Stimulated activated naive CD8-positive, alpha-beta T cell treated with anti-CD3 and anti-CD28 coated beads, Interleukin-15, Interleukin-2, amounts not matched to agents 100 ng/mL and 50 ng/mL, for 24 hours (primary cell): ENCODE measurements at regions not wholly inside any gene's neighbourhood (a gene's known extent, or its start where the extent isn't known, plus 50 kb on each side); places are given as distances from the start of the nearest gene placed in this dataset.

Source experiments
- H3K27ac Mint-ChIP-seq: one replicate; pipeline ENCODE4 v1.8.0; 2021; ENCODE audit warnings: mild to moderate bottlenecking, mixed read lengths
- H3K27me3 Mint-ChIP-seq: one replicate; pipeline ENCODE4 v1.8.0; 2021; ENCODE audit warnings: mixed read lengths
- H3K36me3 Mint-ChIP-seq: one replicate; pipeline ENCODE4 v1.8.0; 2021; ENCODE audit warnings: low read depth, mixed read lengths
- H3K4me1 Mint-ChIP-seq: one replicate; pipeline ENCODE4 v1.8.0; 2021; ENCODE audit warnings: low read depth, mixed read lengths
- H3K4me3 Mint-ChIP-seq: one replicate; pipeline ENCODE4 v1.8.0; 2021; ENCODE audit warnings: mild to moderate bottlenecking, mixed read lengths
- H3K9me3 Mint-ChIP-seq: one replicate; pipeline ENCODE4 v1.8.0; 2021; ENCODE audit warnings: mixed read lengths

- Mint-ChIP-seq H3K36me3 (no peaks in the 10 kb centered on the region), H3K27me3 (no peaks in the 10 kb centered on the region), H3K4me1 (no peaks in the 10 kb centered on the region), H3K4me3 (no peak overlapping the region), H3K9me3 (peaks cover 11% of the 10 kb centered on the region), H3K27ac (no peak overlapping the region)
These were observed 1212.6 kb downstream of the SLITRK5 start for GRCh38 chr13:88883741-88884140.

DNA sequence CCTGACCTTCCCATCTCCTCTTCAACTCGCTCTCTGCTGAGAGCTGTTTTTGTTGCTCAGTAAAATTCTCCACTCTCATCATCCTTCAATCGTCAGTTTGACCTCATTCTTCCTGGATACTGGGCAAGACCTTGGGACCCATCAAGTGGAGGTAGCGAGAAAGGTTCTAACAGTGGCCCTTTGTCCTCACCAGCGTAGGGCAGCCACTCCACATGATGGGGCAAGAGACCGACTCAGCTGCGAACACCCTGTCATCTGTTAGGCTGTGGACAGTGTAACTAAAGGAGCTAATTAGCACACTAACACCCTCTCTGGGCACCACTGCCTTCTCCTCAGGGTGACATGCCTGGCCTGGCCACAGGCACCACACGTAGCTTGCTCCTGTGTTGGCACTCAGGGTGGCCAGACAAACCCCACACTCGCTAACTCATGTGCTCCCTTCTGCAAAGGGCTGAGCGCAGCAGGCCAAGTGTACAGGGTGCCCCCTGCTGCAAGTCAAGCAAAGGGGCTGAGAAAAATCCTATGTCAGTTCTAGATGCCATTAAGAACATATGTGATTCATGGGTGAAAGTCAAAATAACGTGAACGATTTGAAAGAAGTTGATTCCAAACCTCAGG lies 1216.0 kb downstream of the SLITRK5 start:
- Mint-ChIP-seq H3K9me3 (no peaks in the 10 kb centered on the region), H3K4me1 (no peaks in the 10 kb centered on the region), H3K27ac (no peak overlapping the region), H3K36me3 (no peaks in the 10 kb centered on the region), H3K4me3 (no peak overlapping the region), H3K27me3 (no peaks in the 10 kb centered on the region)

DNA sequence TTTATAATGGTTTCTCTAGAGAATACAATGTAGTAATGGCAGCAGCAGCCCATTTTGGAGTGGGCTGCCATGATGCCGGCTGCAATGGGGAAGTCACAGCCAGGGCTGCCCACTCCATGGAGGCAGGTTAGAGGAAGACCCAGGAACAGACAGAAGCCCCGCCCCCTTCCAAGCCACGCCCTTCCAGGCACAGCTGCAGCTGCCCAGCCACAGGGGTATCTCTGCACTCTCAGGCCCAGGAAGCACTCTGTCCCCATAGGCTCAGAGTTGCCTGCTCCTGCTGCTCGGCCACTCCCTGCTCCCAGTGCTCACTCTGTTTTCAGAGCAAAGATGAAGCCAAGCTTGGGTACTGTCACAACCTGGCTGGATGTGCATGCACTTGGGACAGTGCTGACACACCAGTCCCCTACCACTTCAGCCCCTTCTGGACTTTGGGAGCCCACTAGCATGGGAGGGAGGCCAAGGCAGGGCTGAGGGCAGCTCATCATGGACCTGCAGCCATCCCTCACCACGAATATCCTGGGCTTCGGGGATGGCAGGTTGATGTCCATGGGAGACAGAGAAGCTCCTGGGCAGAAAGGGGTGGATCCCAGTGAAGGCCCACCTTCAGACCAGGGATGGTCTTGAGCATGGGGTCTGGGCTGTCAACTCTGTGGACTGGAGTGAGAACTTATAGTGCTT lies 1224.2 kb downstream of the SLITRK5 start:
- no peaks in the 10 kb centered on the region for H3K4me1 Mint-ChIP-seq
- no peak overlapping the region for H3K4me3 Mint-ChIP-seq
- H3K27ac Mint-ChIP-seq = no peak overlapping the region
- H3K27me3 Mint-ChIP-seq = no peaks in the 10 kb centered on the region
- no peaks in the 10 kb centered on the region for H3K9me3 Mint-ChIP-seq
- H3K36me3 Mint-ChIP-seq = no peaks in the 10 kb centered on the region

DNA sequence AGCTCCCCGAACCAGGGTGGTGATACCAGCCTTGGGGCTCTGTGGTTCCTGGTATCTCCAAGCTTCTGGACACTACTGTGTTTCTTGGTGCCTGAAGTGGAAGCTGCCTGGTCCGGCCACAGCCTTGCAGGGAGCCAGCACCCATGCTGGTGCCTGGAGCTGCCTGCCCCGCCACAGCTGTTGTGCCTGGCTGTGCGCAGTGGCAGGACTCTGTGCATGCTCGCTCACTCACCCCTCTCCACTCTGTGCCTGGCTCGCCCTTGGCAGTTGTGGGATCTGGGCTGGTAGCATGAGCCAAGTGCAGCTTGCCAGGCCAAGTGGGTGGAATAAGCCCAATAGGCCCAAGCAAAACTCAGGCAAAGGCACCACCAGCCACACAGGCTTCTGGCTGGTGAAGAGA lies 1225.3 kb downstream of the SLITRK5 start:
- Mint-ChIP-seq H3K27ac (no peak overlapping the region), H3K4me1 (no peaks in the 10 kb centered on the region), H3K27me3 (no peaks in the 10 kb centered on the region), H3K36me3 (no peaks in the 10 kb centered on the region), H3K9me3 (peaks cover under 1% of the 10 kb centered on the region), H3K4me3 (no peak overlapping the region)

GRCh38 chr13:88908961-88909441 lies 1237.8 kb downstream of the SLITRK5 start:
- H3K9me3 Mint-ChIP-seq = peaks cover 6% of the 10 kb centered on the region
- H3K4me3 Mint-ChIP-seq = no peak overlapping the region
- H3K27me3 Mint-ChIP-seq = no peaks in the 10 kb centered on the region
- no peaks in the 10 kb centered on the region for H3K4me1 Mint-ChIP-seq
- H3K27ac Mint-ChIP-seq = no peak overlapping the region
- H3K36me3 Mint-ChIP-seq = no peaks in the 10 kb centered on the region

GRCh38 chr13:88919970-88920628 lies 1248.9 kb downstream of the SLITRK5 start:
- H3K9me3 Mint-ChIP-seq = peaks cover 8% of the 10 kb centered on the region
- peaks cover 18% of the 10 kb centered on the region for H3K4me1 Mint-ChIP-seq
- peak overlapping the region; percentile 35 for H3K4me3 Mint-ChIP-seq
- H3K27me3 Mint-ChIP-seq = no peaks in the 10 kb centered on the region
- no peaks in the 10 kb centered on the region for H3K36me3 Mint-ChIP-seq
- peak overlapping the region; percentile 78 for H3K27ac Mint-ChIP-seq

DNA sequence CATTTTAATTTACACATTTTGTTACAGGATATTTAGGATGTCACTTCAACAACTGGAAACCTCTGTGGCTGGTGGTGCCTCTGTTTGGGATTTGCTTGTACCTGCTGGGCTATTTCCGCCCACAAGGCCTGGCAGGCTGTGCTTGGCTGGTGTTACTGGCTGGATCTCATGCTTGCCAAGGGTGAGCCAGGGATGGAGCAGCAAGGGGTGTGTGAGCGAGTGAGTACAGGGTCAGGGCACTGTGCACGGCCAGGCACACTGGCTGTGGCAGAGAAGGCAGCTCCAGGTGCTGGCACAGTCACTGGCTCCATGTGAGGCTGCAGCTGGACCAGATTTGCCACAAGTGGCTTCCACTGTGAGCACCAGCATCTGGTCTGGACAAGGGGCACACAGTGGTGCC lies 1254.8 kb downstream of the SLITRK5 start:
- no peaks in the 10 kb centered on the region for H3K36me3 Mint-ChIP-seq
- H3K27ac Mint-ChIP-seq = no peak overlapping the region
- no peaks in the 10 kb centered on the region for H3K9me3 Mint-ChIP-seq
- no peaks in the 10 kb centered on the region for H3K4me1 Mint-ChIP-seq
- no peaks in the 10 kb centered on the region for H3K27me3 Mint-ChIP-seq
- H3K4me3 Mint-ChIP-seq = no peak overlapping the region

- no peaks in the 10 kb centered on the region for H3K4me1 Mint-ChIP-seq
- no peaks in the 10 kb centered on the region for H3K36me3 Mint-ChIP-seq
- no peak overlapping the region for H3K27ac Mint-ChIP-seq
- no peaks in the 10 kb centered on the region for H3K9me3 Mint-ChIP-seq
- no peak overlapping the region for H3K4me3 Mint-ChIP-seq
- H3K27me3 Mint-ChIP-seq = no peaks in the 10 kb centered on the region
These were observed 1255.8 kb downstream of the SLITRK5 start for GRCh38 chr13:88926890-88927502.

GRCh38 chr13:88932950-88933349 lies 1261.8 kb downstream of the SLITRK5 start:
- Mint-ChIP-seq H3K27ac (no peak overlapping the region), H3K36me3 (no peaks in the 10 kb centered on the region), H3K9me3 (peaks cover 3% of the 10 kb centered on the region), H3K27me3 (no peaks in the 10 kb centered on the region), H3K4me3 (no peak overlapping the region), H3K4me1 (peaks cover 3% of the 10 kb centered on the region)

- H3K4me3 Mint-ChIP-seq = no peak overlapping the region
- H3K9me3 Mint-ChIP-seq = peaks cover 8% of the 10 kb centered on the region
- no peak overlapping the region for H3K27ac Mint-ChIP-seq
- peaks cover 8% of the 10 kb centered on the region for H3K4me1 Mint-ChIP-seq
- H3K36me3 Mint-ChIP-seq = no peaks in the 10 kb centered on the region
- H3K27me3 Mint-ChIP-seq = no peaks in the 10 kb centered on the region
These were observed 1266.2 kb downstream of the SLITRK5 start for GRCh38 chr13:88937384-88937783.

DNA sequence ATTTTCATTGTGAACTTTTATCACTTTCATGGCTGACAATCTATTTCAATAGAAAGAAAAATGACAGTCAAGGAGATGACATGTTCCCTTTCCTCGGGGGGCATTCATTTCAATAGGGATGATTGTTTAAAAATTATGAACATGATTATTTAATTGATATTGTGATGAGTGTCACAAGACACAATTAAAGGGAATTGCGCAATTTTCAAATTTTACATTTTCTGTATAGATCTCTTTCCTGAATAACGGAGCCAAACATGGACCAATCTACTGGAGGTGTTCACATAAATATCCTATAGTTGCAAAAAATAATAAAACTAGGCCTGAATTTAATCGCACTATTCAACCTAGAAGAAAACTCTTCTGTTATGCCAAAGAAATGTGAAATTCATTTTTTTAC lies 1274.6 kb downstream of the SLITRK5 start:
- no peaks in the 10 kb centered on the region for H3K4me1 Mint-ChIP-seq
- H3K9me3 Mint-ChIP-seq = no peaks in the 10 kb centered on the region
- H3K27me3 Mint-ChIP-seq = no peaks in the 10 kb centered on the region
- H3K36me3 Mint-ChIP-seq = no peaks in the 10 kb centered on the region
- H3K4me3 Mint-ChIP-seq = no peak overlapping the region
- no peak overlapping the region for H3K27ac Mint-ChIP-seq

DNA sequence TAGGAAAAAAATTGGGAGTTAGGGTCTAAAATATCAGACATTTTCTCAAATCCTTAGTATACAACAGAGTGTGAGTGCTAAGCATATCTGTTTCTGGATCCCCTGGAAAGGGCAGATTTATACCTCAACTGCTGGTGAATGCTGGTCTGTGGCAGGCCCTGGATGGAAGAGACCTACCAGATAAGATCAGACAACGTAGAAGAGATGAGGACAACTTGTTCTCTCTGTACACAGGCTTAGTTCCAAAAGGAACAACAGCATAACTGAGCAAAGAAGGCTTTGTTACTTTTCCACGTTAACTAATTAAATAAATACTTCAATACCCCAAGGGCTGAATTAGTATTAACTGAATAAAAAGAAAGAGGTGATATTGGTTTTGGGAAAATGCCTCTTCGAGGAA lies 1277.3 kb downstream of the SLITRK5 start:
- no peak overlapping the region for H3K4me3 Mint-ChIP-seq
- no peaks in the 10 kb centered on the region for H3K27me3 Mint-ChIP-seq
- H3K36me3 Mint-ChIP-seq = no peaks in the 10 kb centered on the region
- H3K9me3 Mint-ChIP-seq = no peaks in the 10 kb centered on the region
- no peaks in the 10 kb centered on the region for H3K4me1 Mint-ChIP-seq
- no peak overlapping the region for H3K27ac Mint-ChIP-seq

DNA sequence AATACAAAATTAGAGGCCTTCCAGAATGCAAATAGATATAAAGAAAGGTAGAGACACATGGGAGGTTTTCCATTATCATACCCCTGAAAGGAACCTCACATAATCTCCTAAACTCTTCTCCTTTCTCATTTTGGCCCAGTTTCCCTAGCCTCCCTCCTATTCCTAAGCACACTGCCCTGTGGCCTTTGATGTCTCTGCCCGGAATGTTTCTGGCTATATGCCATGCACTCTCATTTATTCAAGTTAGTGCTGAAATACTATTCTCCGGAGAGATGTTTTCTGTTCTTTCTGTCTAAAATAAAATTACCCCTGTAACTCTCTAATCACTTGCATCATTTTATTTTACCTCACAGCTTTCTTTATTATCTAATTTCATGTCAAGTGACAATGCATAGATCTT lies 1287.7 kb downstream of the SLITRK5 start:
- H3K27me3 Mint-ChIP-seq = no peaks in the 10 kb centered on the region
- no peaks in the 10 kb centered on the region for H3K36me3 Mint-ChIP-seq
- H3K4me1 Mint-ChIP-seq = no peaks in the 10 kb centered on the region
- no peak overlapping the region for H3K27ac Mint-ChIP-seq
- peaks cover 7% of the 10 kb centered on the region for H3K9me3 Mint-ChIP-seq
- no peak overlapping the region for H3K4me3 Mint-ChIP-seq

DNA sequence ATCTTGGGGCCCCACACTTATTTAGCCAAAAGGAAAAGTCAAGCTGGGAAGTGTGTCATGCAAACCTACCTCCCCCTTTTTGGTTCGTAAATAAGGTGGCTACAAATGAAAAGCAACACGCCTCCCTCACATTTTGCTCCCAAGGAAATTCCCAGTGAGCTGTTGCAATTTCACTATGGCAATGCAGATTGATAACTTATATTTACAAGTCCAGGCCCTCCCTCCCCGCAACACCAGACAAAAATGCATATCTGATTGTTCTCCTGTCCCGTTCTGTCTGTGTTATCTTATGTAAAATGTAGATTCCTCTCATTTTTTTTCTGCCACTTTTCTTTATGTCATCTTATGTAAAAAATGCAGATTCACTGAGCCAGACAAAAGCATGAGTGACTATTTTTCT lies 1305.3 kb downstream of the SLITRK5 start:
- Mint-ChIP-seq H3K4me1 (peaks cover 4% of the 10 kb centered on the region), H3K9me3 (peaks cover 3% of the 10 kb centered on the region), H3K27ac (no peak overlapping the region), H3K27me3 (no peaks in the 10 kb centered on the region), H3K36me3 (no peaks in the 10 kb centered on the region), H3K4me3 (no peak overlapping the region)

DNA sequence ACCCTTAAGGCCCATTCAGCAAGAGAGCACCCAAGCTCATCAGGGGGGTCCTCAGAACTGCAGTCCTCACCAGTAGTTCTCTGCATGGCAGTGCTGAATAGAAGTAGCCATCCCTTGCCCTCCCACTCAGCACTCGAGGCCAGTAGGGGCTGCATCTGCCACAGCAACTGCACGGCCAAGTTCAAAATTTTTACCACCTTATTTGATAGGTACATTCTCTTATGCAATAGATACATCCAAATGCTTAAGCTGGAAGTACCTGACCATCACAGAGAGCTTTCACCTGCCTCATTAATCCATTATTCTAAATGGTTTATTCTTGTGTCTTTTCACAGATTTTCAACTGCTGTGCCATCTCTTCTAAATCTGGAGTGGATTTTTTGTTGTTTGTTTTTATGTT lies 1307.4 kb downstream of the SLITRK5 start:
- peaks cover 4% of the 10 kb centered on the region for H3K4me1 Mint-ChIP-seq
- H3K9me3 Mint-ChIP-seq = no peaks in the 10 kb centered on the region
- H3K27ac Mint-ChIP-seq = no peak overlapping the region
- no peak overlapping the region for H3K4me3 Mint-ChIP-seq
- H3K36me3 Mint-ChIP-seq = no peaks in the 10 kb centered on the region
- no peaks in the 10 kb centered on the region for H3K27me3 Mint-ChIP-seq
